ENCODE measurements at regions not wholly inside any gene's neighbourhood (a gene's known extent, or its start where the extent isn't known, plus 50 kb on each side); places are given as distances from the start of the nearest gene placed in this dataset.

DNA sequence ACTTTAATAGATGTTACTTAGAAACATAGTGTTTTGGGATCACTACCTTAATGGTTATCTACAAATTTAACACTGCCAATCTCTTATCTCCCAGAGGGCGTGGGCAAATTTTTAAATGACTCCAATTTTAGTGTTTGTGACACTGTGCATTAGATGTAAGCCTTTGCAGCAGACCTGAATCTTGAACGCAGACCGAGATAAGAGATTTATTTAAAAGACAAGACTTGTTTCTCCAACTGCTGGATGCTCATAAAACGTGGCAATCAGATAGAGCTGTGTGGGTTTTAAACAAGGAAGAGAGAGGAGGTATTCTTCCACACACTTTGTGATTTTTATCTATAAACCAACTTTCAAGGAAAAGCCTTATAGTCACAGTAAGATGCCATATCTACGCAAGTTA, 252.5 kb upstream of the NR3C2 start:
- TF ChIP-seq CTCF (IDR thresholded peaks at IDR 0.05 in 4 of 5, conservative IDR thresholded peaks at IDR 0.05 in 1 of 5) (no peak), POLR2A (IDR thresholded peaks at IDR 0.05) (no peak)

Data from gastrocnemius medialis (tissue), 4 donors.